Fibroblast of the aortic adventitia (primary cell): ENCODE measurements at regions not wholly inside any gene's neighbourhood (a gene's known extent, or its start where the extent isn't known, plus 50 kb on each side); places are given as distances from the start of the nearest gene placed in this dataset.
A peak's percentile ranks its signal among the peaks of the same experiment; 100 is the strongest.

Experiments
- DNase-seq: peaks from one replicate; pipeline ENCODE4 v3.0.0-alpha.2; 2010; ENCODE audit warnings: low read depth
- H3K4me3 ChIP-seq: 2 replicates; pipeline ENCODE4 v1.5.1; 2011; ENCODE audit warnings: low read depth, mild to moderate bottlenecking, control low read depth, low read length, moderate library complexity
- TF ChIP-seq, protein P1 (sequence below): IDR thresholded peaks from 2 replicates; pipeline ENCODE4 v1.5.1; 2011; ENCODE audit warnings: mild to moderate bottlenecking, low read length, control low read depth, inconsistent platforms; ENCODE audit not compliant: insufficient read depth

DNA sequence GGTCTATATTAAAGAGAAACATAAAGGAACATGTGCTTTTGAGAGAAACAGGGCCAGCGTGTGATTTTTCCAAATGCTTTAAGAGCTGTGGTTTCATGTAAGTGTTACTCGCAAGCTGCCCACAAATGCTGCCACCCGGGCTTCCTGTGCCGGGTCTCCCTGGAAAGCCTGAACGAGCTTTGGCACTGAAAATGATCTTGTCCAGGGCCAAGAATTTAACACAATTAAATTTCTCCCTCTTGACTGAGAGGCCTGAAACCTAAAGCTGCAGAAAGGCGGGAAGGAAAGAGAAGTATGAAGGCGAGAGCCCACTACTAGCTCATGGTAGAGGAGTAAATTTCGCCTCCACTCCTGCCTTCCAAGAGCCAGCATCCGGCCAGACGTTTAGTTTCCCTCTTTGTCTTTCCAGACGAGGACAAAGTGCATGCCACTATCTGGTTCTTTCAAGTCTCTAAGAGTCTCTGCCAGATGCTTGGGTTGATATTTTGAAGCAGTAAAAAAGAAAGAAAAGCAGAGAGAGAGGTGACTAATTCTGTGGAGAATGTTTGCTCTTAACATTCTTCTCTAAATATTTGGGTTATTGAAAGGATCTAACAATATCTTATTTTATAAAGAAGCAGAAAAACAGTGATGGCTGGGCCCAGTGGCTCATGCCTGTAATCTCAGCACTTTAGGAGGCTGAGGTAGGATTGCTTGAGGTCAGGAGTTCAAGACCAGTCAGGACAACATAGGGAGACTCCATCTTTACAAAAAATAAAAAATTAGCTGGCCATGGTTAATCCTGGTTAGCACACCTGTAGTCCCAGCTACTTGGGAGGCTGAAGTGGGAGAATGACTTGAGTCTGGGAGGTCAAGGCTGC lies 100.0 kb upstream of the HNRNPU start:
- TF ChIP-seq, protein P1, sequence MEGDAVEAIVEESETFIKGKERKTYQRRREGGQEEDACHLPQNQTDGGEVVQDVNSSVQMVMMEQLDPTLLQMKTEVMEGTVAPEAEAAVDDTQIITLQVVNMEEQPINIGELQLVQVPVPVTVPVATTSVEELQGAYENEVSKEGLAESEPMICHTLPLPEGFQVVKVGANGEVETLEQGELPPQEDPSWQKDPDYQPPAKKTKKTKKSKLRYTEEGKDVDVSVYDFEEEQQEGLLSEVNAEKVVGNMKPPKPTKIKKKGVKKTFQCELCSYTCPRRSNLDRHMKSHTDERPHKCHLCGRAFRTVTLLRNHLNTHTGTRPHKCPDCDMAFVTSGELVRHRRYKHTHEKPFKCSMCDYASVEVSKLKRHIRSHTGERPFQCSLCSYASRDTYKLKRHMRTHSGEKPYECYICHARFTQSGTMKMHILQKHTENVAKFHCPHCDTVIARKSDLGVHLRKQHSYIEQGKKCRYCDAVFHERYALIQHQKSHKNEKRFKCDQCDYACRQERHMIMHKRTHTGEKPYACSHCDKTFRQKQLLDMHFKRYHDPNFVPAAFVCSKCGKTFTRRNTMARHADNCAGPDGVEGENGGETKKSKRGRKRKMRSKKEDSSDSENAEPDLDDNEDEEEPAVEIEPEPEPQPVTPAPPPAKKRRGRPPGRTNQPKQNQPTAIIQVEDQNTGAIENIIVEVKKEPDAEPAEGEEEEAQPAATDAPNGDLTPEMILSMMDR: no peak
- H3K4me3 ChIP-seq: peak overlapping the region; percentile 31

DNA sequence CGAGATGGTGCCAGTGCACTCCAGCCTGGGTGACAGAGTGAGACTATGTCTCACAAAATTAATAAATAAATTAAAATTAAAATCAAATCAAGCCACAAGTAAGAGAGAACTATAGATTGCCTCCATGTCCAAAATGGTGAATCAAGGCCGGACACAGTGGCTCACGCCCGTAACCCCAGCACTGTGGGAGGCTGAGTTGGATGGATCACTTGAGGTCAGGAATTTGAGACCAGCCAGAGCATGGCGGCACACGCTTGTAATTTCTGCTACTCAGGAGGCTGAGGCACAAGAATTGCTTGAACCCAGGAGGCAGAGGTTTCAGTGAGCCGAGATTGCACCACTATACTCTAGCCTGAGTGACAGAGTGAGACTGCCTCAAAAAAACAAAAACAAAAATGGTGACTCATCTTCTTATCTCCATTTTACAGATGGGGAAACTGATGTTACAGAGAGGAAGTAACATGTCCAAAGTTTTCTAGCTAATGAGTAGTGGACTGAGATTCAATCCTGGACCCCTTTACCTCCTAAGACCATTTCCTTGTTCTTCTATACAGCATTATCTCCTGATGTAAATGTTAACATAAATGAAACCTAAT lies 99.0 kb upstream of the HNRNPU start:
- peak; percentile 13 for DNase-seq
- TF ChIP-seq, protein P1: no peak
- no peak overlapping the region for H3K4me3 ChIP-seq

More for the DNA sequence above, 100.0 kb upstream of the HNRNPU start:
- peak; percentile 89 for DNase-seq

DNA sequence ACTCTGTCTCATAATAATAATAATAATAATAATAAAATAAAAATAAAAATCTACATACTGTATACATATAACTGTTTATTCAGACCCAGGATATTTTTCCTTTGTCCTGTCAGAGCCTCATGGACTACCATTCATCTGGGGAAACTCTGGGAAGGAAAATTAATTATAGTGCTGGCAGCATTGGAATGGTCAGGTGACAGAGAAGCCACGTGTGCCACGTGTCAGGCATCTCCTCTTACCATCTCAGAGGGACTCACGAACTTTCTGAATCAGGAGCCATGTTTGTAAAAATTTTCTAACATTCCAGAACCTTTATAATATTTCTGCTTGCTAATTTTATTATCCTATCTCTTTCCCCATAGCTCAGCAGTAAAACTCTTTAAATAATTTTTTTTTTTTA lies 97.8 kb upstream of the HNRNPU start:
- DNase-seq: peak; percentile 29
- TF ChIP-seq, protein P1: no peak
- no peak overlapping the region for H3K4me3 ChIP-seq

DNA sequence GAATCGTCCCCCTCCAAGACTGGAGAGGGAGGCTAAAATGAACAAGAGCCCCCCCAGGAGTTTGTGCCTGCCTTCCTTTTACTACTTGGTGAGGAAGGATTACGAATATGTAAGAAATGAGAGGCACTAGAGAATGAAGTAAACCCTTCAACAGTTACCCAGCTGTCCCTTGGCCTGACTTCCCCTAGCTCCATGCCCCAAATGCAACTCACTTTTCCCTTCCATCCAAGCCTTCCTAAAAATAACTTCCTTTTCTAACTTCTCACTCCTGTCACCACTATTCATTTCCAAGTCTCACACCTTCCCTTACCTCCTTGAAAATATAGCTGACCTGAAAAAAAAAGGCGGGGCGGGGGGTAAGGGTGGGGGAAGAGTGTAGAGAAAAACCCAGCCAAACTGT lies 96.6 kb upstream of the HNRNPU start:
- H3K4me3 ChIP-seq: no peak overlapping the region
- DNase-seq: no peak
- TF ChIP-seq, protein P1: no peak

DNA sequence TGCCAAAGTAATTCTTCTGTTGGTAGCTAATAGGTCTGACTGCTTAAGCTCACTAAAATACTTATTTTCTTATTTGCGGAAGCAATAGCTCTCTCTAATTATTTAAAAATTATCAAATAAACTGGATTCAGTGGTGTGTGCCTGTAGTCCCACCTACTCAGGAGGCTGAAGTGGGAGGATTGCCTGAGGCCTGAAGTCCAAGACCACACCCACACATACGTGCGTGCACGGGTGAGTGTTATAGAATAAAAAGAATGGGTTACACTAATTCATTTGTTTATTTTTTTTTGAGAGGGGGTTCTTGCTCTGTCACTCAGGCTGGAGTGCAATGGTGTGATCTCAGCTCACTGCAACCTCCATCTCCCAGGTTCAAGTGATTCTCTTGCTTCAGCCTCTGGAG lies 94.2 kb upstream of the HNRNPU start:
- DNase-seq: no peak
- TF ChIP-seq, protein P1: no peak
- H3K4me3 ChIP-seq: no peak overlapping the region

DNA sequence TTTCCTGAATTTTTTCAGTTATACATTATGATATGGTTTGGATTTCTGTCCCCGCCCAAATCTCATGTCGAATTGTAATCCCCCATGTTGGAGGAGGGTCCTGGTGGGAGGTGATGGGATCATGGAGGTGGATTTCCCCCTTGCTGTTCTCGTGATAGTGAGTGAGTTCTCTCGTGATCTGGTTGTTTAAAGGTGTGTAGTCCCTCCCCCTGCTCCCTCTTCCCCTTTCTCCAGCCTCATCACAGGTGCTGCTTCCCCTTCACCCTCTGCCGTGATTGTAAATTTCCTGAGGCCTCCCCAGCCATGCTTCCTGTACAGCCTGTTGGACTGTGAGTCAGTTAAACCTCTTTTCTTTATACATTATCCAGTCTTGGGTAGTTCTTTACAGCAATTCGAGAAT lies 93.2 kb upstream of the HNRNPU start:
- TF ChIP-seq, protein P1: no peak
- no peak overlapping the region for H3K4me3 ChIP-seq
- DNase-seq: no peak

DNA sequence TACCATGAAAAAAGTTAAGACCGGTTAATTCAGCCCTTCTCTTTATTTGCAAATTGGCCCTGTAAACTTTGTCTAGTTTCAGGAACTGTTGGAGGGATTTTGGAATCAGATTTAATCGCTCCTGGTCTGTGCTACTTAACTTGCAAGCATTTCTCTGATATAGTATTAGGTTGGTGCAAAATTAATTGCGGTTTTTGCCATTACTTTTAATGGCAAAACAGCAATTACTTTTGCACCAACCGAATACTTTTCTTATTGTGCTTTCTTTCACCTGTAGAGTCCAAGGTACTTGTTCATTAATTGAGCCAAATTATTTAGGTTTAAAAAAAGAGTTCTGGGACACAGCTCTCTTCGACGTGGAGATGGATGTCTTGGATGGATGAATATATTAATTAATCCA lies 92.8 kb upstream of the HNRNPU start:
- no peak overlapping the region for H3K4me3 ChIP-seq
- TF ChIP-seq, protein P1: no peak
- no peak for DNase-seq
